ENCODE measurements at regions not wholly inside any gene's neighbourhood (a gene's known extent, or its start where the extent isn't known, plus 50 kb on each side); places are given as distances from the start of the nearest gene placed in this dataset.

DNA sequence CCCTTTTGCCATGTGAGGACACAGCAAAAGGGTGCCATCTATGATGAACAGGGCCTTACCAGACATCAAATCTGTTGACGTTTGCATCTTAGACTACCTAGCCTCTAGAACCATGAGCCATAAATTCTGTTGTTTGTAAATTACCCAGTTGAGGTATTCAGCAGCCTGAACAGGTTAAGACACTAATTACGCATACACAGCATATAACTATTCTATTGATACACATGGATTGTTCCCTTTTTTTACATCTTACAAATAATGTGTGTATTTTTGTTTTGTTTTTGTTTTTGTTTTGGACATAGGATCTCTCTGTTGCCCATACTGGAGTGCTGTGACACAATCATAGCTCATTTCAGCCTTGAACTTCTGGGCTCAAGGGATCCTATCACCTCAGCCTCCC, 255.5 kb downstream of the OPA1 start:
- no peaks in the 10 kb centered on the region for H3K36me3 ChIP-seq (ENCODE audit: control insufficient read depth in 4 of 4, insufficient read depth in 3 of 4, low read depth in 1 of 4, low read length in 3 of 4)
- no peaks in the 10 kb centered on the region for H3K27me3 ChIP-seq (ENCODE audit: control insufficient read depth in 4 of 4, insufficient read depth in 4 of 4, low read length in 3 of 4)
- no peak for DNase-seq (ENCODE audit: low spot score)
- TF ChIP-seq HNF4G (IDR thresholded peaks at IDR 0.05) = no peak
- no peak for TF ChIP-seq SP1 (IDR thresholded peaks at IDR 0.05)
- TF ChIP-seq GABPA (IDR thresholded peaks at IDR 0.05 in 1 of 2, conservative IDR thresholded peaks at IDR 0.05 in 1 of 2) = no peak
- peaks cover under 1 to 6% (median 2%) of the 10 kb centered on the region in 4 donors for H3K4me1 ChIP-seq (ENCODE audit: control insufficient read depth in 4 of 4, insufficient read depth in 4 of 4, low read length in 3 of 4)
- H3K9ac ChIP-seq (ENCODE audit: low read depth in 1 of 2, low read length in 2 of 2) = no peak overlapping the region
- 97% methylated on average over 2 of the region's 2 CpGs for WGBS
- no peaks in the 10 kb centered on the region for H3K9me3 ChIP-seq (ENCODE audit: control insufficient read depth in 4 of 4, low read length in 3 of 4)
- H3K27ac ChIP-seq (ENCODE audit: low read depth in 1 of 2, low read length in 2 of 2) = no peak overlapping the region
- no peak overlapping the region for H3K4me3 ChIP-seq (ENCODE audit: low read depth in 1 of 3, low read length in 3 of 3)

DNA sequence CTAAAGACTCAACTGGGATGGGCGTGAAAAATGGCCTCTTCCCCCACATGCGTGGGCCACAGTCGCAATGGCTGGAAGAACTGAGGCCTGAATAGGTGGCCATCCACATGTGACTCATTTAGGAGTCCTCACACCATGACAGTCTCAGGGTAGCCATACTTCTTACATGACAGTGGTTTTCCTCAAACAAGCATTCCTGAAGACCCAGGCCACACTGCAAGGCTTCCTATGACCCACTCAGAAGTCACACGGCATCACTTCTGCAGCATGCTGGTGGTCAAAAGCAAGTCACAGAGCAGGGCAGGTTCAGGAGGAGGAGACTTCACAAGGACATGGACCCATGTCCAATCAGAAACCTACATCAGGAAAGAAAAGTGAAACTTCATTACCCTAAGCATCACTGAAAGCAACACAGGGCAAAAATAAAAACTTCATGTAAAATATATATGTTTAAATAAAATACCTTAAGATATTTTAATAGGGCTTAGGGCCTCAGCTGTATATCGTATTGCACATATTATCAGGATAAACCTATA, 257.1 kb downstream of the OPA1 start:
- no peaks in the 10 kb centered on the region for H3K27me3 ChIP-seq (ENCODE audit: control insufficient read depth in 4 of 4, insufficient read depth in 4 of 4, low read length in 3 of 4)
- H3K4me1 ChIP-seq (ENCODE audit: control insufficient read depth in 4 of 4, insufficient read depth in 4 of 4, low read length in 3 of 4) = no peaks in the 10 kb centered on the region
- no peak overlapping the region for H3K4me3 ChIP-seq (ENCODE audit: low read depth in 1 of 3, low read length in 3 of 3)
- no peak overlapping the region for H3K9ac ChIP-seq (ENCODE audit: low read depth in 1 of 2, low read length in 2 of 2)
- TF ChIP-seq JUND (IDR thresholded peaks at IDR 0.05) = no peak
- no peak for TF ChIP-seq EGR1 (IDR thresholded peaks at IDR 0.05; ENCODE audit: low read depth in 2 of 2)
- no peak for TF ChIP-seq RXRA (IDR thresholded peaks at IDR 0.05)
- TF ChIP-seq SP1 (IDR thresholded peaks at IDR 0.05) = no peak
- TF ChIP-seq, protein P1, sequence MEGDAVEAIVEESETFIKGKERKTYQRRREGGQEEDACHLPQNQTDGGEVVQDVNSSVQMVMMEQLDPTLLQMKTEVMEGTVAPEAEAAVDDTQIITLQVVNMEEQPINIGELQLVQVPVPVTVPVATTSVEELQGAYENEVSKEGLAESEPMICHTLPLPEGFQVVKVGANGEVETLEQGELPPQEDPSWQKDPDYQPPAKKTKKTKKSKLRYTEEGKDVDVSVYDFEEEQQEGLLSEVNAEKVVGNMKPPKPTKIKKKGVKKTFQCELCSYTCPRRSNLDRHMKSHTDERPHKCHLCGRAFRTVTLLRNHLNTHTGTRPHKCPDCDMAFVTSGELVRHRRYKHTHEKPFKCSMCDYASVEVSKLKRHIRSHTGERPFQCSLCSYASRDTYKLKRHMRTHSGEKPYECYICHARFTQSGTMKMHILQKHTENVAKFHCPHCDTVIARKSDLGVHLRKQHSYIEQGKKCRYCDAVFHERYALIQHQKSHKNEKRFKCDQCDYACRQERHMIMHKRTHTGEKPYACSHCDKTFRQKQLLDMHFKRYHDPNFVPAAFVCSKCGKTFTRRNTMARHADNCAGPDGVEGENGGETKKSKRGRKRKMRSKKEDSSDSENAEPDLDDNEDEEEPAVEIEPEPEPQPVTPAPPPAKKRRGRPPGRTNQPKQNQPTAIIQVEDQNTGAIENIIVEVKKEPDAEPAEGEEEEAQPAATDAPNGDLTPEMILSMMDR (IDR thresholded peaks at IDR 0.05; ENCODE audit: low read depth, low read length, missing input control) = no peak
- TF ChIP-seq, protein P2, sequence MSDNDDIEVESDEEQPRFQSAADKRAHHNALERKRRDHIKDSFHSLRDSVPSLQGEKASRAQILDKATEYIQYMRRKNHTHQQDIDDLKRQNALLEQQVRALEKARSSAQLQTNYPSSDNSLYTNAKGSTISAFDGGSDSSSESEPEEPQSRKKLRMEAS (IDR thresholded peaks at IDR 0.05) = no peak
- TF ChIP-seq, protein P3, sequence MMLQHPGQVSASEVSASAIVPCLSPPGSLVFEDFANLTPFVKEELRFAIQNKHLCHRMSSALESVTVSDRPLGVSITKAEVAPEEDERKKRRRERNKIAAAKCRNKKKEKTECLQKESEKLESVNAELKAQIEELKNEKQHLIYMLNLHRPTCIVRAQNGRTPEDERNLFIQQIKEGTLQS (IDR thresholded peaks at IDR 0.05) = no peak
- TF ChIP-seq, protein P4, sequence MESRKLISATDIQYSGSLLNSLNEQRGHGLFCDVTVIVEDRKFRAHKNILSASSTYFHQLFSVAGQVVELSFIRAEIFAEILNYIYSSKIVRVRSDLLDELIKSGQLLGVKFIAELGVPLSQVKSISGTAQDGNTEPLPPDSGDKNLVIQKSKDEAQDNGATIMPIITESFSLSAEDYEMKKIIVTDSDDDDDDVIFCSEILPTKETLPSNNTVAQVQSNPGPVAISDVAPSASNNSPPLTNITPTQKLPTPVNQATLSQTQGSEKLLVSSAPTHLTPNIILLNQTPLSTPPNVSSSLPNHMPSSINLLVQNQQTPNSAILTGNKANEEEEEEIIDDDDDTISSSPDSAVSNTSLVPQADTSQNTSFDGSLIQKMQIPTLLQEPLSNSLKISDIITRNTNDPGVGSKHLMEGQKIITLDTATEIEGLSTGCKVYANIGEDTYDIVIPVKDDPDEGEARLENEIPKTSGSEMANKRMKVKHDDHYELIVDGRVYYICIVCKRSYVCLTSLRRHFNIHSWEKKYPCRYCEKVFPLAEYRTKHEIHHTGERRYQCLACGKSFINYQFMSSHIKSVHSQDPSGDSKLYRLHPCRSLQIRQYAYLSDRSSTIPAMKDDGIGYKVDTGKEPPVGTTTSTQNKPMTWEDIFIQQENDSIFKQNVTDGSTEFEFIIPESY (IDR thresholded peaks at IDR 0.05) = no peak
- TF ChIP-seq RAD21 (IDR thresholded peaks at IDR 0.05) = no peak
- no peak for TF ChIP-seq NR2F2 (IDR thresholded peaks at IDR 0.05)
- TF ChIP-seq HNF4A (conservative IDR thresholded peaks at IDR 0.05) = no peak
- TF ChIP-seq YY1 (IDR thresholded peaks at IDR 0.05) = no peak
- no peak for DNase-seq (ENCODE audit: low spot score)
- no peaks in the 10 kb centered on the region for H3K9me3 ChIP-seq (ENCODE audit: control insufficient read depth in 4 of 4, low read length in 3 of 4)
- no peaks in the 10 kb centered on the region for H3K36me3 ChIP-seq (ENCODE audit: control insufficient read depth in 4 of 4, insufficient read depth in 3 of 4, low read depth in 1 of 4, low read length in 3 of 4)
- WGBS = 96% methylated on average over 5 of the region's 5 CpGs
- H3K27ac ChIP-seq (ENCODE audit: low read depth in 1 of 2, low read length in 2 of 2) = no peak overlapping the region

DNA sequence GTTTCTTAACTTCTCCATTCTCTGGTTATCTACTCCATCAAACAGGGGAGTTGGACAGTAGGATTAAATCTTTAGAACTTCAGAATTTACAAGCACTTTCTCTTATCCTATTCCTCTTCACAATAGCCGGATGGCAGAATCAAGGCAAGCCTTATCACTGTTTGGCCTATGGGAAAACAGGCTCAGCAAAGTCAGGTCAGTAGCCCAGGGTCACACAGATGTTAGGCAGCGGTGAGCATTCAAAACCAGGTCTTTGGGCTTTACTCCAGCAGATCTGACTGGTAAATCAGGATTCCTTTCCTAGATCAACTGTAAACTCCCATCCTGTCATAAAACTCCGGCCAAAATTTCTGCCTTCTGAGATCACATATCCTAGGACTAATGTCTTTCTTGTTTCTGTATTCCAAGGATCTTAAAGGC, 258.4 kb downstream of the OPA1 start:
- Histone ChIP-seq H3K4me1 (ENCODE audit: control insufficient read depth in 4 of 4, insufficient read depth in 4 of 4, low read length in 3 of 4) (no peaks in the 10 kb centered on the region), H3K27ac (ENCODE audit: low read depth in 1 of 2, low read length in 2 of 2) (no peak overlapping the region), H3K4me3 (ENCODE audit: low read depth in 1 of 3, low read length in 3 of 3) (no peak overlapping the region), H3K36me3 (ENCODE audit: control insufficient read depth in 4 of 4, insufficient read depth in 3 of 4, low read depth in 1 of 4, low read length in 3 of 4) (no peaks in the 10 kb centered on the region), H3K27me3 (ENCODE audit: control insufficient read depth in 4 of 4, insufficient read depth in 4 of 4, low read length in 3 of 4) (no peaks in the 10 kb centered on the region), H3K9ac (ENCODE audit: low read depth in 1 of 2, low read length in 2 of 2) (no peak overlapping the region), H3K9me3 (ENCODE audit: control insufficient read depth in 4 of 4, low read length in 3 of 4) (no peaks in the 10 kb centered on the region)
- no peak for DNase-seq (ENCODE audit: low spot score)
- TF ChIP-seq HNF4G (IDR thresholded peaks at IDR 0.05) = no peak
- no peak for TF ChIP-seq FOXA2 (IDR thresholded peaks at IDR 0.05)
- TF ChIP-seq SP1 (IDR thresholded peaks at IDR 0.05) = no peak
- TF ChIP-seq JUND (IDR thresholded peaks at IDR 0.05) = no peak
- TF ChIP-seq RXRA (IDR thresholded peaks at IDR 0.05) = no peak
- peak; percentile 92 for TF ChIP-seq NR2F2 (IDR thresholded peaks at IDR 0.05)
- TF ChIP-seq TAF1 (conservative IDR thresholded peaks at IDR 0.05) = no peak
- TF ChIP-seq, protein P1 (IDR thresholded peaks at IDR 0.05; ENCODE audit: low read depth, low read length, missing input control) = no peak
- TF ChIP-seq, protein P4 (IDR thresholded peaks at IDR 0.05) = no peak
- 71% methylated on average over 3 of the region's 3 CpGs for WGBS

All from liver (tissue), 8 donors.